GM19467 (cell line): ENCODE measurements at regions not wholly inside any gene's neighbourhood (a gene's known extent, or its start where the extent isn't known, plus 50 kb on each side); places are given as distances from the start of the nearest gene placed in this dataset.
"Not testable (repeated sequence)": the region's sequence is repeated elsewhere in the genome, so short reads cannot be mapped to it uniquely, and the experiment has no call there.

Experiments used
- ATAC-seq: cut with Tn5 transposase; IDR thresholded peaks from one replicate; pipeline ENCODE4 v1.9.1; 2021; ENCODE audit warnings: mild to moderate bottlenecking, moderate library complexity; ENCODE audit not compliant: unreplicated experiment

DNA sequence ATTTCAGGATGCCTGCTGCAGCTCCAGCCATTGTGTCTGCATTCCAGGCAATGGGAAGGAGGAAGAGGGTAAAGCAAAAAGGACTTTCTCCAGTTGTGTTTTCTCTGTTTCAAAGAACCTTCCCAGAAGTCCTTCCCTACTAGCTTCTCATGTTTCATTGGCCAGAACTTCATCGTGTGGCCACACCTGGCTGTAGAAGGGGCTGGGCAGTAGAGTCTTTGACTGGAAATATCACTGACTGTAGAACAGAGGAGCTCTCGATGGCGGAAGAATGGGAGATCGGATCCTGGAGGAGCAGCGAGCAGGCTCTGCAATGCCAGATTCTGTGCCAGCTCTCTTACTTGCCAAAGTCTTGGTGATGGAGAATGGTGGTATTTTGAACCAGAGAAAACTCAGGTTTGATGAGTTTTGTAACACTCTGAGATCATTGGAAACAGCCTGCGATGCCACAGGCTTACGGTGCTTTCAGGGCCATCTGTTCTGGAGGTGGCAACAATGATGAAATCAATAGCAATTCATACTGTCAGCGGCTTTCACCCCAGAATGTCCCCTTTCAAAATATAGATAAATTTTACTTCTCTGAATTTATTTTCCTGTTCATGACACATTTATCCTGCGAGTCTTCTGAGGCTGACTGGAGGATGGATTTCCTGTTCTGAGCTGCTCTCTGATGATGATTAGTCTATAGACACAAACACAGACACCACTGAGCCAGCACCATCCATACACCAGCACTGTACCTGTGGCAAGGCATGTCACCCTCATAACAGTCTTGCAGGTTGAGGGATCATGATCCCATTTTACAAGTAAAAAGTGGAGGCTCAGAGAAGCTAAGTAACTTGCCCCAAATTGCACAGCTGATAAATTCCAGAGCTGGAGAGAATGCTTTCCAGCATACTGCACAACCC is 204.2 kb downstream of the EMX2 start:
- ATAC-seq: no peak

DNA sequence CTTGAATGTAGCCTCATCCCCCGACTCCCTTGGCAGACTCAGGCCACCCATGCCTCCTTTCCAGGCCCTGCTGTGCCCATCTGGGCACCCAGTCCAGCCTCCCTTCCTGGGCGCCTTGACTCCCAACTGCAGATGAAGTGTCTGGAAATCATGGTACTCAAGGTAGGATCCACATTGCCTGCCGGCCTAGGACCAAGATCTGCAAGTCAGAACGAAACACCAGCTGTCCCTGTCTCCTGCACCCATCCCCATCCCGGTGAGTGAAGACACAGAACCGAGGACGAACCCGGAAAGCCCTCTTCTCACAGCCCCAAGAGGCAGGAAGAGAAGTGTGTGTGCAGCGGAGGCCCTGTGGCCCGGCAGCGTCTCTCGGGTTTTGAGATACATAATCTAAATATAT is 205.1 kb downstream of the EMX2 start:
- ATAC-seq: no peak

GRCh38 chr10:117748058-117748457 is 205.5 kb downstream of the EMX2 start:
- no peak for ATAC-seq

DNA sequence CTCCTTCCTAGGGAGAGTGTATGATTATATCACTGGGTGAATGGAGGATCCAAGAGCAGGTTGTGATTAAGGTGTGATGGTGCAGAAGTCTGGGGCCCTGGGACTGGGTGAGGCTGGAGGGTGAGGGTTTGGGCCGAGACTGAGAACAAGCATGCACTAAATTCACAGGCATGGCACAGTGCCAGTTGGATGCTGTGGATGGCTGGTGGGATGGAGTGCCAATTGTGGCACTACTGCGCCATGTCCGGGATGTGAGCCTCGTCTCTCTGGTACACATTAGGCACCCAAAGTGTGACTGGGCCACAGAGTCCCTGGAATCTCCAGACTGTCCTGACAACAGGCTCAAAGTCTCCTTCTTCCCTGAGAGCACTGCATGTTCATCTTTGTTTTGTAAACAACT is 208.1 kb downstream of the EMX2 start:
- ATAC-seq: no peak

DNA sequence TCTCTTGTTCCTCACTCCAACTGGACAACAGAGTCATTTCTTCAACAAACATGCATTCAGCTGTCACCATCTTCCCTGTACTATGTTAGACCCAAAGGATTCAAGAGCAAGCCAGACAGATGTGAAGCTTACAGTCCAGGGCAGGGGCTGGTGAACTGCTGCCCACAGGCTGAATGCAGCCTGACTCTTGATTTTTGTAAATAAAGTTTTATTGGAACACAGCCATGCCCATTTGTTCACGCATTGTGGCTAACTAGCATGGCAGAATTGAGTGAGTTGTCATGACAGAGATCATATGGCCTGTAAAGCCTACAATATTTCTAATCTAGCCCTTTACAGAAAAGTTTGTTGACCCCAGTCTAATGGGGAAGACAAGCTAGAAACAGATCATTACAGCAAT is 208.7 kb downstream of the EMX2 start:
- ATAC-seq: no peak

GRCh38 chr10:117752103-117752502 is 209.6 kb downstream of the EMX2 start:
- ATAC-seq: no peak

- ATAC-seq: no peak
These were observed 212.5 kb downstream of the EMX2 start for GRCh38 chr10:117754770-117755658.

DNA sequence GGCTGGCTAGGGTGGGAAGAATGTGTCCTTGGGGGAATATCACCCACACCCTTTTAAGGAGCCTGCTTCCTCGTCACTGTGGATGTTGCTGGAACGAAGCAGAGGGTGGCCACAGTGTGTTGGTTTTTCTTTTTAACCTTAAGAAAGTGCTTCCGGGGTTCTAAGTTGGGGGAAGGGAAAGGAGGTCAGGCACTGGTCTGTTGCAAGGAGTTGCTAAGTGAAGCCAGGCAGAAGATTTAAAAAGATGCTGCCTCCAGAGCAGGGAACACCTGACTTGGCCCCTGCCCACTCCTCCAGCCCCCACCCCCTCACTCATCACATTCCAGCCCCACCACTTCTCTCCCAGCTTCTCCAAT is 213.1 kb downstream of the EMX2 start:
- no peak for ATAC-seq

DNA sequence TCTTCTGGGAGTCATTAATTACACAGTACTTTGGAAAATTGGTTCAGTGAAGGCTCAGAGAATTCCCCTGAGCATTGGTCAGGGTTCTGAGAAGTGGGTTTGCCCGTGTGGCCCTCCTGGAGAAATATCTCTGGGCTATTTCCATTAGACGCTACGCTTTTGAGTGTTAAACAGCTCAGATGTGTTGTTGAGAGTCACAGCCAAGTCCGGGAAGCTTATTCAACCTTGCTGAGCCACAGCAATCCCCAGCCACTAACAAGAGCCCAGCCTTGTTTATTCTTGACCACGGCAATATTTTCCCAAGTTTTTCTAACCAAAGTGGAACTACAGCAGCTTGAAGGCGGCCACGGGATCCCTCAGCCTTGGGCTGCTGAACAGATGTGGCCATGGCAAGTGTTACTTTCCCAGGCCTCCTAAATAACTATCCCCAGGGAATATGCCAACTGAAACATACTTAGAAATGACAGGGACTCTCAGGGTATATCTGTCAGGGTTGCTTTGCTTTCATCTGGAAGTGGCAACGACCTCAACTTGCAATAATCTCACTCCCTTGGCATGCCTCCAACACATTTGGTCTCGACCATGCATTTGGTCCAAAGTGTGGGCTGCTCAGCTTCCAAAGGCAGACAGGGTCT is 214.7 kb downstream of the EMX2 start:
- ATAC-seq: no peak

GRCh38 chr10:117759266-117759665 is 216.7 kb downstream of the EMX2 start:
- no peak for ATAC-seq

DNA sequence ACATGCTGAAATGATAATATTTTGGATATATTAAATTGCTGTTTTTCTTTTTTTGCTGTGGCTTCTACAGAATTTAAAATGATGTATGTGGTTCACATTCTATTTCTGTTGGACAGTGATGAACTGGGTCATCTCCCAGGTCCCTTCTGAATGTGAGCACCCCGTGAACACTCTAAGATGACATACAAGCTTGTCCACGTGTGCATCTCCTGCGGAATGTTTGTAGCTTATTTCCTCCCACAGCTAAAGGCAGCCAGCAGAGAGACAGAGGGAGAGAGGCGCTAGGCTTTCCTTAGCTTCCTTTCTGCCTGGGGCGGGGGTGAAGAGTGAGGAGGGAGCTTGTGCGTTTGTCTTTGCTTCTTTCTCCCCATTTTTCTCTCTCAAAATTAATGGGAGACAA is 219.1 kb downstream of the EMX2 start:
- no peak for ATAC-seq

DNA sequence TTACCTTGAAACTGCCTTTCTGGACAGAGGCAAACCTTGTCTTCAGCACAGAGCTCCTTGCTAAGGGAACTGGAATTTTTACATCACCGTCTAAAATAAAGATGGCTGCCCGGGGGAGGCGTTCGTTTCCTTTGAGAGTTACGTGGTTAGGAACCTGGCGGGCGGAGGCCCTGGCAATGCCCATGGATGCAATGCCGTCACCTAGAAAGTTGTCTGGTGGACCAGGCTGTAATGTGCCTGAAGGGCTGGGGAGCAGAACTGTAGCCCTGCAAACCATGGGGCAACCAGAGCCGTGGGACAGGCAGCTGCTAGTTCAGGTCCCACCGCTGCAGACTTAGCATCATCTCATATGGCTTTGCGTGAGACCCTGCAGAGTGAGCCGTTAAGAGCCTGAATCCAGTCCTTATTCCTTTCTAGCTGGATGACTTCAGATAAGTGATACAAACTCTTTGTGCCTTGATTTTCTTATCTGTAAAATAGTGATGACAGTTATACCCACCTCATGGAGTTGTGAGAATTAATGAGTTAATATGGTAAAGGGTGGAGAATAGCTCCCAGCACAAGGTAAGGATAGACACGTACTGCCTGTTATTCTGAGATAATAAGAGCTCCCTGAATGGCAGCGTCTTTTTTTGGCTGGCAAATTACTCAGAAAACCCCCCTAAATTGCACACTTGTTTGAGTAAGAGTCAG is 219.7 kb downstream of the EMX2 start:
- ATAC-seq: no peak

DNA sequence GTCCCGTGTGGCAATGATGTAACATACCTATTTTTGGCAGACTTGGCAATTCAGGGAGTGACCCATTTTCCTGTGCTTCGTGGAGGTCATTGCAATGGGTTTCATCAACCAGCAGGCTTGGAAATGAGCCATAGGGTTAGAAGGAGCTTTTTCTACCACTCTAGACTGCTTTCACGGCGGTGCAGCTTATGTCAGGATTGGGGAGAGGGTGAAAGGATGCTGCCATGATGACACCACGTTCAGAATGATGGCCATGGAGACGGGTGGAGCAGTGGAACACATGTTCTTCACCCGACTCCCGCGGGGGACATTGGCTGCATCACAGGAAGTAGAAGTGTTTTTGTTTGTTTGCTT is 220.2 kb downstream of the EMX2 start:
- ATAC-seq: no peak

DNA sequence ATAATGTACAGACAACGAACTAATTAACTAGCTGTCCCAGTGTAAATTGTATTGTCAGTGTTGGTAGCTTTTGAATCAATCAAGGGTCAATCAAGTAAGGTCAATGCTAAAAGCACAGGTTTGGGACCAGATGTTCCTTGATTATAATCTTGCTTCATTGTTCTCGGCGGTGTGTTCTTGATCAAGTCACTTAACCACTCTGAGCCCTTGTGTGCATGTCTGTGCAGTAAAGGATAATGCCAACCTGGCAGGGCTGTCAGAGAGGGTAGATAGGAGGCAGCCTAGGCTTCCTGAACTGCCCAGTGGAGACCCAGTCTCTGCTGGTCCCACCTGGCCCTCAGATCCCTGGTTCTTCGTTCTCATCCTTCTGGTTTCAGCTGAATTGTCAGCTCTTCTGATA is 221.0 kb downstream of the EMX2 start:
- no peak for ATAC-seq

GRCh38 chr10:117768333-117769042 is 225.9 kb downstream of the EMX2 start:
- ATAC-seq: no peak

DNA sequence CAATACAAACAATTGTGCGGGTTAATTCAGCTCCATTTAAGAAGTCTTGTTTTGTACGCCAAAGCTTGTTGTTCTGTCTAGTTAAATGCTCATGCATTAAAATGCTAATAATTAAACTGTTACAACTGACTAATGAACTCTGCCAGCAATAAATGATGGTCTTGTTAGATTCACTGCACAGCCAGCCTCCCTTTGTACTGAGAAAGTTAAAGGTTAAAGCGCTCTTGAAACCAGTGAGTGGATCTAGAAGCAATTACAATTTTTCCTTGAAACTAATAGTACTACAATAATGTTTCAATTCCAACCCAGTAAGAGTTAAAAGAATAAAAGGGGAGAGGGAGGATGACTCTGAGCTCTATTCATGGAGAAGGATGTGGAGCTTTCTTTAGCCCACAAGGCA is 233.0 kb downstream of the EMX2 start:
- ATAC-seq: no peak

GRCh38 chr10:117777222-117777621 is 234.7 kb downstream of the EMX2 start:
- ATAC-seq: not testable (repeated sequence)

- no peak for ATAC-seq
These were observed 235.7 kb downstream of the EMX2 start for GRCh38 chr10:117778241-117778640.

DNA sequence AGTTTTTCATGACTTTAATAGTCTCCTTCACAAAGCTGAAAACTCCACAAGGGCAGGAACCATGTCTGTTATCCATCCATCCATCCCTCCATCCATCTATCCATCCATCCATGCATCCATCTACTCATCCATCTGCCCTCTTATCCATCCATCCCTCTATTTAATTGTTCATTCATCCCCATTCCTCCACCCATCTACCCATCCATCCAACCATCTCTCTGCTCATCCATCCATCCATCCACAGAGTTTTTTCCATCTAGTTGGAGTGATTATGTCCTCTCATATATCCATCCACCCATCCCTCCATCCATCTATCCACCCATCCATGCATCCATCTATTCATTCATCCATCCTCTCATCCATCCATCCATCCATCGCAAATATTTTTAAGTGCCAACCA is 237.9 kb downstream of the EMX2 start:
- no peak for ATAC-seq

- ATAC-seq: no peak
These were observed 238.8 kb downstream of the EMX2 start for GRCh38 chr10:117781216-117781831.
